Activated CD8-positive, alpha-beta T cell treated with anti-CD3 and anti-CD28 coated beads for 36 hours (primary cell): ENCODE measurements at regions not wholly inside any gene's neighbourhood (a gene's known extent, or its start where the extent isn't known, plus 50 kb on each side); places are given as distances from the start of the nearest gene placed in this dataset.

ENCODE experiments used
- ATAC-seq: fragments of 200-7000 bp; cut with Tn5 transposase; one replicate; pipeline ENCODE4 v1.10.0; 2021; ENCODE audit warnings: mild to moderate bottlenecking, moderate library complexity
- CTCF ChIA-PET: fragments of 350-600 bp; sonication (Branson Sonifier 250); formaldehyde crosslinking; loops from one replicate; lab custom pipeline; 2021; ENCODE audit warnings: antibody characterized with exemption; lab: Charles Lee
- POLR2A ChIA-PET: fragments of 350-600 bp; sonication (Branson Sonifier 250); formaldehyde crosslinking; loops from one replicate; lab custom pipeline; 2021; ENCODE audit warnings: antibody characterized with exemption; lab: Charles Lee
- DNase-seq: peaks from one replicate; pipeline ENCODE4 v3.0.0-alpha.2; 2020
- H3K27ac Mint-ChIP-seq: one replicate; pipeline ENCODE4 v1.8.0; 2021; ENCODE audit warnings: mild to moderate bottlenecking, mixed read lengths
- H3K27me3 Mint-ChIP-seq: one replicate; pipeline ENCODE4 v1.8.0; 2021; ENCODE audit warnings: mixed read lengths
- H3K36me3 Mint-ChIP-seq: one replicate; pipeline ENCODE4 v1.8.0; 2021; ENCODE audit warnings: low read depth, mixed read lengths
- H3K4me1 Mint-ChIP-seq: one replicate; pipeline ENCODE4 v1.8.0; 2021; ENCODE audit warnings: low read depth, mixed read lengths
- H3K4me3 Mint-ChIP-seq: one replicate; pipeline ENCODE4 v1.8.0; 2021; ENCODE audit warnings: mild to moderate bottlenecking, moderate library complexity, mixed read lengths
- H3K9me3 Mint-ChIP-seq: one replicate; pipeline ENCODE4 v1.8.0; 2021; ENCODE audit warnings: mixed read lengths
- CTCF ChIP-seq: fragments of 200-600 bp; IDR thresholded peaks from one replicate; pipeline ENCODE4 v1.8.0; 2022; ENCODE audit warnings: antibody characterized with exemption, mild to moderate bottlenecking
- intact Hi-C: fragments of 100-400 bp; cut with micrococcal nuclease; formaldehyde crosslinking; loops from one replicate; pipeline ENCODE4 v1.10.0; 2022

DNA sequence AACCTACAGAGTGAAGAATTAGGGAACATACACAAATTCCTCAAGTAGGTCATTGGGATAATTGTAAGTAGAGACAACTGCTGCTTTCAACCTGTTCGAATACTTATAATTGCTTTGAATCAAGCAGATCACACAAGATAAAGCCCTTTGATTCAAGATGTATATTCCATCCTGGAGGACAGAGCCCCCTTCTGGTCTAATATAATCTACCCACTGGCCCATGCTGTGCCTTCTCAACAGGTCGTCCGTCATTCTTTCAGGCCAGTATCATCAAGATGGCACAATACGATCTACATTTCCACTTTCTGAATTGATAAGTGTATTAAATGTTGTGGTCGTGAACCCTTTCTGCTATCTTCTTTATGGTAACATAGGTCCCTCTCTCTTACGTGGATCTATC is 387.0 kb upstream of the CDH19 start:
- ChIA-PET POLR2A (no interaction called here), CTCF (no interaction called here)
- no peak for ATAC-seq

DNA sequence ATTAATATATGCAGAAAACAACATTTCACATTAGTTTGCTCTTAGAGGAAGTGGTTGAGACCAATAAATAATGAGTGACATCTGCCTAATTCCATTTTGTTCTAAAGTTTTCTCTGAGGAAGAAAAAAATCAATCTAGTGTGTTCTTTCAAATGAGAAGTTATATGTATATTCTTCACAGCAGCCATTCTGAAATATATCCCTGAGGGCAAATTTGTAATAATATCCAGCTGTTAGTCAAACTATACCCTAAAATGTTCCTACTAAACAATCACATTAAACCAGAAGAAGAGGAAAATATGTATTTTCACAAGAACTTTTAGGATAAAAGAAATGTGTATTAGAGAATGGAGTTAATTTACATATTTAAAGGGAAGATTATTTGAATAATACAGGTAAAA is 375.1 kb upstream of the CDH19 start:
- Mint-ChIP-seq H3K4me3 (no peak overlapping the region), H3K27ac (no peak overlapping the region), H3K4me1 (no peaks in the 10 kb centered on the region), H3K27me3 (no peaks in the 10 kb centered on the region), H3K36me3 (no peaks in the 10 kb centered on the region), H3K9me3 (no peaks in the 10 kb centered on the region)
- TF ChIP-seq CTCF = no peak
- ChIA-PET POLR2A (no interaction called here), CTCF (no interaction called here)
- ATAC-seq (no peak), DNase-seq (no peak)
- intact Hi-C loops = no loop called here

More for the DNA sequence above, 387.0 kb upstream of the CDH19 start:
- no peak for TF ChIP-seq CTCF
- intact Hi-C loops = no loop called here
- H3K4me3 Mint-ChIP-seq = no peak overlapping the region
- H3K27me3 Mint-ChIP-seq = no peaks in the 10 kb centered on the region
- H3K36me3 Mint-ChIP-seq = no peaks in the 10 kb centered on the region
- no peaks in the 10 kb centered on the region for H3K9me3 Mint-ChIP-seq
- DNase-seq = no peak
- no peaks in the 10 kb centered on the region for H3K4me1 Mint-ChIP-seq
- H3K27ac Mint-ChIP-seq = no peak overlapping the region

DNA sequence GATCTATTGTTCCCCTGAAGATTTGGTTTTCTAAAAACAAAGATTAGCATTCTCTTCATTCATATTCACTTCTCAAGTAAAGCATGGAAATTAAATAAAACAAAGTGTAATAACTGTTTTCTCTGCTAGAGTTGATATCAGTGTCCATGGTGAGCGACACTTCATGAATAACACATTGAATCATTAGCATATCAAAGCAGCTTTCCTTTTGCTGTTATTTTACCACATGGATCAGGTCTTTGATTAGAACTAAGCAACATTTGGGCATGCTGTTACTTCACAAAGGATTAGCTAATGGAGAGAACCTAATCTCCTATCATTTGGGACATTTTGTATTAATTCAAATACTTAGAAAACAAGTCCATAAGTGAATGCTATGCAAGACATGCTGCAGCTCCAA is 368.8 kb upstream of the CDH19 start:
- Mint-ChIP-seq H3K27me3 (no peaks in the 10 kb centered on the region), H3K9me3 (peaks cover 2% of the 10 kb centered on the region), H3K36me3 (no peaks in the 10 kb centered on the region), H3K4me1 (no peaks in the 10 kb centered on the region), H3K4me3 (no peak overlapping the region), H3K27ac (no peak overlapping the region)
- DNase-seq (no peak), ATAC-seq (no peak)
- intact Hi-C loops = no loop called here
- ChIA-PET POLR2A (no interaction called here), CTCF (no interaction called here)
- no peak for TF ChIP-seq CTCF

- ChIA-PET POLR2A (no interaction called here), CTCF (no interaction called here)
- Mint-ChIP-seq H3K27ac (no peak overlapping the region), H3K9me3 (peaks cover 3% of the 10 kb centered on the region), H3K4me1 (no peaks in the 10 kb centered on the region), H3K27me3 (no peaks in the 10 kb centered on the region), H3K36me3 (no peaks in the 10 kb centered on the region), H3K4me3 (no peak overlapping the region)
- TF ChIP-seq CTCF = no peak
- ATAC-seq = no peak
- DNase-seq = no peak
- intact Hi-C loops = no loop called here
These were observed 368.1 kb upstream of the CDH19 start for GRCh38 chr18:66971960-66972359.

- H3K4me3 Mint-ChIP-seq = no peak overlapping the region
- no peak for TF ChIP-seq CTCF
- ChIA-PET CTCF (no interaction called here), POLR2A (no interaction called here)
- no peak for DNase-seq
- ATAC-seq = no peak
- intact Hi-C loops = no loop called here
- peaks cover 3% of the 10 kb centered on the region for H3K9me3 Mint-ChIP-seq
- no peaks in the 10 kb centered on the region for H3K36me3 Mint-ChIP-seq
- H3K4me1 Mint-ChIP-seq = no peaks in the 10 kb centered on the region
- no peak overlapping the region for H3K27ac Mint-ChIP-seq
- H3K27me3 Mint-ChIP-seq = no peaks in the 10 kb centered on the region
These were observed 362.3 kb upstream of the CDH19 start for GRCh38 chr18:66966171-66966570.
